ENCODE measurements at regions not wholly inside any gene's neighbourhood (a gene's known extent, or its start where the extent isn't known, plus 50 kb on each side); places are given as distances from the start of the nearest gene placed in this dataset.

DNA sequence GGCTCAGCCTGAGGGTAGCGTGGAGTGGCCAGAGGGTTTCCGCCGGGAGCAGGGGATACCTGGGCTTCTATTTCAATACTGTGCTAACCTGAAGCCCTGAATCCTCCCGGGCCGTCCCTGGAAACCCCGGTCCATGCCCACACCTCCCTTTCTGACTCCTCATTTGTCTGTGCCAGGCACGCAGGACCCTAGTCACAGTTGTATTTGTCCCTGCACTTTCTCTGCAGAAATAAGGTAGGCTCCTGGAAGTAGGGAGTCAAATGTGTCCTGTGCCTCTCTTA lies 418.8 kb upstream of the HS6ST1 start:
- Histone ChIP-seq H3K36me3 (ENCODE audit: insufficient read depth, low read length, poor library complexity, severe bottlenecking) (no peaks in the 10 kb centered on the region), H3K4me1 (ENCODE audit: insufficient read depth, low read length, poor library complexity, severe bottlenecking) (peaks cover 30% of the 10 kb centered on the region), H3K4me3 (ENCODE audit: low read depth, low read length, poor library complexity, severe bottlenecking) (no peak overlapping the region), H3K9me3 (ENCODE audit: low read depth, low read length, poor library complexity, severe bottlenecking) (no peaks in the 10 kb centered on the region), H3K27me3 (replicated peaks; ENCODE audit: insufficient read depth, low read depth, low read length, poor library complexity) (no peaks in the 10 kb centered on the region), H3K27ac (ENCODE audit: low read depth, low read length, poor library complexity, severe bottlenecking) (no peak overlapping the region)
- ChIA-PET POLR2A (ENCODE audit: low non-redundant PET) (no interaction called here), CTCF (no interaction called here)
- BruUV-seq (replicated peaks): no TSS peak
- TF ChIP-seq EZH2 (IDR thresholded peaks at IDR 0.05; ENCODE audit: borderline replicate concordance, low read depth, low read length, poor library complexity, severe bottlenecking): no peak
- TF ChIP-seq, protein P1, sequence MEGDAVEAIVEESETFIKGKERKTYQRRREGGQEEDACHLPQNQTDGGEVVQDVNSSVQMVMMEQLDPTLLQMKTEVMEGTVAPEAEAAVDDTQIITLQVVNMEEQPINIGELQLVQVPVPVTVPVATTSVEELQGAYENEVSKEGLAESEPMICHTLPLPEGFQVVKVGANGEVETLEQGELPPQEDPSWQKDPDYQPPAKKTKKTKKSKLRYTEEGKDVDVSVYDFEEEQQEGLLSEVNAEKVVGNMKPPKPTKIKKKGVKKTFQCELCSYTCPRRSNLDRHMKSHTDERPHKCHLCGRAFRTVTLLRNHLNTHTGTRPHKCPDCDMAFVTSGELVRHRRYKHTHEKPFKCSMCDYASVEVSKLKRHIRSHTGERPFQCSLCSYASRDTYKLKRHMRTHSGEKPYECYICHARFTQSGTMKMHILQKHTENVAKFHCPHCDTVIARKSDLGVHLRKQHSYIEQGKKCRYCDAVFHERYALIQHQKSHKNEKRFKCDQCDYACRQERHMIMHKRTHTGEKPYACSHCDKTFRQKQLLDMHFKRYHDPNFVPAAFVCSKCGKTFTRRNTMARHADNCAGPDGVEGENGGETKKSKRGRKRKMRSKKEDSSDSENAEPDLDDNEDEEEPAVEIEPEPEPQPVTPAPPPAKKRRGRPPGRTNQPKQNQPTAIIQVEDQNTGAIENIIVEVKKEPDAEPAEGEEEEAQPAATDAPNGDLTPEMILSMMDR (conservative IDR thresholded peaks at IDR 0.05; ENCODE audit: low read depth, low read length): no peak
- intact Hi-C loops (cut with micrococcal nuclease; ENCODE audit: unreplicated experiment): loop anchor here (5.0 to 10.0 kb wide), 2 partner anchors 657 to 1185 kb away; no protein-coding TSS in a partner anchor
- DNase-seq (ENCODE audit: low spot score): no peak

DNA sequence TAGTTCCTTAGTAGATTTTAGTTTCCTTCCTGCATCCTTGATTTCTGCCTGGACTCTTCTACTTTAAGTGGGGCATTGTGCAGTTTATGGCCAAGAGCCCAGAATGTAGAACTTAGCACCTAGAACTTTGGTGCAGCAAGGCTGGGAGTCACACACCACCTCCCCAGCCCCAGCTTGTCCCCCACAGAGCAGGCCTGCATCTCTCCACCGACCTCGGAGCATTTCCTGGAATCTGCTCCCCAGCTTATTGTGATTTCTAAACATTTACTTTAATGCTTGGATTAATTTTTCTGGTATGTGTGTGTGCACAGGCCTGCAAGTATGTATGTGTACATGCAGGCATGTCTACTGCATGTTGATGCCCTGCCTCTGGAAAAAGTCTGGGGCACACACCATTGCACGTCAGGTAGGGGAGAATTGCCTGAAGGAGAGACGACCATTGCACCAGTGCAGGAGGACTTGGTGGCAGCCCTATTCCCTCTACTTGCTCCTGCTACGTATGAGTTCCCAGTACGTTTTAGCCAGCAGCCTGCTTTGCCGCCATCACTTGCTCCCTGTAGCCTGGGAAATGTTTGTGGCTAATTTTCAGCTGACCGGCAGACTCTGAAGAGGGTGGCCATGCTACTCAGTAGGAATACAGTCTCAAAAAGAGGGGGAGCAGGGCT lies 419.9 kb upstream of the HS6ST1 start:
- no peaks in the 10 kb centered on the region for H3K27me3 ChIP-seq (replicated peaks; ENCODE audit: insufficient read depth, low read depth, low read length, poor library complexity)
- CTCF ChIA-PET: no interaction called here
- intact Hi-C loops (cut with micrococcal nuclease; ENCODE audit: unreplicated experiment): loop anchor here (5.0 to 10.0 kb wide), 2 partner anchors 656 to 1184 kb away; no protein-coding TSS in a partner anchor
- no peak overlapping the region for H3K4me3 ChIP-seq (ENCODE audit: low read depth, low read length, poor library complexity, severe bottlenecking)
- H3K9me3 ChIP-seq (ENCODE audit: low read depth, low read length, poor library complexity, severe bottlenecking): no peaks in the 10 kb centered on the region
- peaks cover 20% of the 10 kb centered on the region for H3K4me1 ChIP-seq (ENCODE audit: insufficient read depth, low read length, poor library complexity, severe bottlenecking)
- DNase-seq (ENCODE audit: low spot score): no peak
- POLR2A ChIA-PET (ENCODE audit: low non-redundant PET): no interaction called here
- no TSS peak for BruUV-seq (replicated peaks)
- H3K36me3 ChIP-seq (ENCODE audit: insufficient read depth, low read length, poor library complexity, severe bottlenecking): no peaks in the 10 kb centered on the region
- no peak overlapping the region for H3K27ac ChIP-seq (ENCODE audit: low read depth, low read length, poor library complexity, severe bottlenecking)
- TF ChIP-seq EZH2 (IDR thresholded peaks at IDR 0.05; ENCODE audit: borderline replicate concordance, low read depth, low read length, poor library complexity, severe bottlenecking): no peak
- TF ChIP-seq, protein P1 (conservative IDR thresholded peaks at IDR 0.05; ENCODE audit: low read depth, low read length): no peak

GRCh38 chr2:128742467-128742866 lies 423.8 kb upstream of the HS6ST1 start:
- CTCF ChIA-PET: no interaction called here
- H3K36me3 ChIP-seq (ENCODE audit: insufficient read depth, low read length, poor library complexity, severe bottlenecking): no peaks in the 10 kb centered on the region
- no peak for TF ChIP-seq EZH2 (IDR thresholded peaks at IDR 0.05; ENCODE audit: borderline replicate concordance, low read depth, low read length, poor library complexity, severe bottlenecking)
- TF ChIP-seq, protein P1 (conservative IDR thresholded peaks at IDR 0.05; ENCODE audit: low read depth, low read length): no peak
- no peaks in the 10 kb centered on the region for H3K9me3 ChIP-seq (ENCODE audit: low read depth, low read length, poor library complexity, severe bottlenecking)
- no TSS peak for BruUV-seq (replicated peaks)
- no peak overlapping the region for H3K4me3 ChIP-seq (ENCODE audit: low read depth, low read length, poor library complexity, severe bottlenecking)
- no peaks in the 10 kb centered on the region for H3K27me3 ChIP-seq (replicated peaks; ENCODE audit: insufficient read depth, low read depth, low read length, poor library complexity)
- no peak overlapping the region for H3K27ac ChIP-seq (ENCODE audit: low read depth, low read length, poor library complexity, severe bottlenecking)
- H3K4me1 ChIP-seq (ENCODE audit: insufficient read depth, low read length, poor library complexity, severe bottlenecking): no peaks in the 10 kb centered on the region
- intact Hi-C loops (cut with micrococcal nuclease; ENCODE audit: unreplicated experiment): no loop called here
- DNase-seq (ENCODE audit: low spot score): no peak
- POLR2A ChIA-PET (ENCODE audit: low non-redundant PET): no interaction called here

Measured in A673 (cell line).